Body of pancreas (tissue), 4 donors: ENCODE measurements at regions not wholly inside any gene's neighbourhood (a gene's known extent, or its start where the extent isn't known, plus 50 kb on each side); places are given as distances from the start of the nearest gene placed in this dataset.

ENCODE experiments used
- ATAC-seq: fragments of 150-250 bp; one replicate; pipeline ENCODE4 v1.9.1; 2016
- DNase-seq, 4 donors: peaks; one replicate each; pipeline ENCODE4 v3.0.0-alpha.2; 2019
- H3K27ac ChIP-seq, 4 donors: fragments of 200-600 bp; sonication (generic); 1 replicate in 3 of 4; 2 replicates in 1 of 4; pipeline versions ENCODE4 v1.5.1 to v1.6.1; 2016 to 2019; ENCODE audit warnings: mild to moderate bottlenecking in 1 of 4, mixed read lengths in 1 of 4, moderate library complexity in 1 of 4
- H3K27me3 ChIP-seq, 2 donors: fragments of 200-600 bp; sonication (generic); one replicate each; pipeline ENCODE4 v1.6.0; 2016; ENCODE audit warnings: mild to moderate bottlenecking in 1 of 2
- H3K36me3 ChIP-seq, 2 donors: fragments of 200-600 bp; sonication (generic); replicated peaks in 1 of 2; 2 replicates each; pipeline ENCODE4 v1.5.1; 2016; ENCODE audit warnings: low read depth in 2 of 2; ENCODE audit not compliant: insufficient read depth in 1 of 2
- H3K4me1 ChIP-seq: fragments of 200-600 bp; sonication (generic); one replicate; pipeline ENCODE4 v1.6.0; 2016
- H3K4me3 ChIP-seq, 2 donors: fragments of 200-600 bp; sonication (generic); 1 replicate in 1 of 2; 2 replicates in 1 of 2; pipeline ENCODE4 v1.5.1; 2016 to 2019
- H3K9me3 ChIP-seq, 3 donors: fragments of 200-600 bp; sonication (generic); 1 replicate in 2 of 3; 2 replicates in 1 of 3; pipeline ENCODE4 v1.5.1; 2016
- CTCF ChIP-seq, 7 experiments: fragments of 450-650 bp in 4 of 7; fragments of 200-600 bp in 3 of 7; sonication (generic) in 3 of 7; IDR thresholded peaks; one replicate each; pipeline ENCODE4 v1.5.1; 2016 to 2019; ENCODE audit warnings: antibody characterized with exemption in 7 of 7
- POLR2A ChIP-seq, 3 donors: fragments of 450-650 bp; IDR thresholded peaks; one replicate each; pipeline ENCODE4 v1.6.1; 2016; ENCODE audit warnings: antibody characterized with exemption in 3 of 3, mild to moderate bottlenecking in 2 of 3
- WGBS, 2 donors: methylation state at CpG; one replicate each; pipeline ENCODE4 v1.1.5; 2017; 5-methylcytosine and 5-hydroxymethylcytosine counted together
- intact Hi-C: fragments of 100-400 bp; cut with DNase I; formaldehyde crosslinking; loops from one replicate; pipeline ENCODE4 v1.15.1; 2023

GRCh38 chr5:73273379-73274050 lies 100.5 kb downstream of the TMEM174 start:
- Histone ChIP-seq H3K36me3 (no peaks in the 10 kb centered on the region), H3K27me3 (no peaks in the 10 kb centered on the region), H3K4me1 (peaks cover 10% of the 10 kb centered on the region), H3K27ac (no peak overlapping the region), H3K9me3 (no peaks in the 10 kb centered on the region), H3K4me3 (no peak overlapping the region)
- WGBS, 2 donors: 65 to 68% methylated on average over 6 of the region's 6 CpGs
- intact Hi-C loops: no loop called here
- TF ChIP-seq CTCF (IDR thresholded peaks at IDR 0.05) (no peak), POLR2A (IDR thresholded peaks at IDR 0.05) (no peak)
- ATAC-seq (no peak), DNase-seq (no peak)

DNA sequence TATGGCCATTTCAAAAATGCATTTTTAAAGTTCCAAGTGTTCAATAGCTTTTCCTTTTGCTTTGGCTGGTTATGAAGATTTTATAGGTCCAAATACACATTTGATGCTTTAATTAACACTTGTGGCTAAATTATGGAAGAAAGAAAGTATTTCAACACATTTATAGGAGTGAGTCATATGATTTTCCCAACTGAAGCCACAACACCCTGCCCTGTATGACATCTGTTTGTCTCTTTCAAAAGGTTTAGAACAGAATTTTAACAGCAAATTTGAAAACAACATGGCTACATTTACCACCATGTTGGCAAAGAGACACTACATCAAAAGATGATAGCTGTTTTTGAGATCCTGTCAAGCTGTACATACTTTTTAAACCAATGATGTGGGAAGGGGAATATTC lies 99.4 kb downstream of the TMEM174 start:
- Histone ChIP-seq H3K9me3 (no peaks in the 10 kb centered on the region), H3K36me3 (no peaks in the 10 kb centered on the region), H3K27me3 (no peaks in the 10 kb centered on the region), H3K4me3 (no peak overlapping the region), H3K27ac (no peak overlapping the region), H3K4me1 (peaks cover 4% of the 10 kb centered on the region)
- no peak for DNase-seq
- no peak for TF ChIP-seq POLR2A (IDR thresholded peaks at IDR 0.05)
- no peak for TF ChIP-seq CTCF (IDR thresholded peaks at IDR 0.05)
- intact Hi-C loops: no loop called here
- ATAC-seq: no peak

GRCh38 chr5:73268826-73269225 lies 95.8 kb downstream of the TMEM174 start:
- WGBS, 2 donors: 88 to 94% methylated on average over 2 of the region's 2 CpGs
- DNase-seq (no peak), ATAC-seq (no peak)
- Histone ChIP-seq H3K9me3 (no peaks in the 10 kb centered on the region), H3K4me3 (no peak overlapping the region), H3K4me1 (no peaks in the 10 kb centered on the region), H3K27ac (no peak overlapping the region), H3K36me3 (no peaks in the 10 kb centered on the region), H3K27me3 (no peaks in the 10 kb centered on the region)
- TF ChIP-seq CTCF (IDR thresholded peaks at IDR 0.05): no peak
- intact Hi-C loops: no loop called here

DNA sequence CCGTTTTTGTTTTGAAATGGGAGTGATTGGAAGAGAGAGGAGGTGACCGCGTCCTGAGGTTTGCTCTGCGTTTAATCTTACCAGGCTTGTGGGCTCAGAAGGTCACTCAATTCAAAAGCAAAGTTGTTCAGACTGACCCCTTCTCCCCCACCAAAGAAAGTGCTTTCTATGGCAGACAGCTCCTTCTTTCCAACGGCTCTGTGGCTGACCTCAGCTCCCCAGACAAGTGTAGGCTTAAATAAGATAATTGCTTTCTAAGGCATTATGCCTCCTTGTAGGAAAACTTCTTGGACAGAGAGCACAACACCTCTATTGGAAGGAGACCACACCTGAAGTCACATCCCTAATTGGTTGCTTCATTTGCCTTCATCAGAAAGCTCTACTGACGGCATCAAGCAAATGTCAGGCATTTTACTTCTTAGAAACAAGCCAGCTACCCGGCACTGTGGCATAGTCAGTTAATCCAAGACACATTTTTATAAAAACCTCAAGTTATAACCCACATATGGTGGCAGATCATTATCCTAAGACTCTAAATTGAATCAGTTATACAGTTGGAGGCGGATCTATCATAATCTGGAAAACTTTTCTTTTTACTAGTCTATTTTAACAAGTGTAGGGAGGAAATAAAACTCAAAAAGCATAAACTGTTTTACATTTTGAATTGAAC lies 94.9 kb downstream of the TMEM174 start:
- no peaks in the 10 kb centered on the region for H3K4me1 ChIP-seq
- TF ChIP-seq POLR2A (IDR thresholded peaks at IDR 0.05) (no peak), CTCF (IDR thresholded peaks at IDR 0.05) (no peak)
- DNase-seq (no peak), ATAC-seq (no peak)
- no peaks in the 10 kb centered on the region for H3K36me3 ChIP-seq
- no peaks in the 10 kb centered on the region for H3K9me3 ChIP-seq
- no peaks in the 10 kb centered on the region for H3K27me3 ChIP-seq
- intact Hi-C loops: no loop called here
- H3K27ac ChIP-seq: no peak overlapping the region
- WGBS, 2 donors: 76 to 83% methylated on average over 8 of the region's 8 CpGs
- H3K4me3 ChIP-seq: no peak overlapping the region
